ENCODE measurements at regions not wholly inside any gene's neighbourhood (a gene's known extent, or its start where the extent isn't known, plus 50 kb on each side); places are given as distances from the start of the nearest gene placed in this dataset.

DNA sequence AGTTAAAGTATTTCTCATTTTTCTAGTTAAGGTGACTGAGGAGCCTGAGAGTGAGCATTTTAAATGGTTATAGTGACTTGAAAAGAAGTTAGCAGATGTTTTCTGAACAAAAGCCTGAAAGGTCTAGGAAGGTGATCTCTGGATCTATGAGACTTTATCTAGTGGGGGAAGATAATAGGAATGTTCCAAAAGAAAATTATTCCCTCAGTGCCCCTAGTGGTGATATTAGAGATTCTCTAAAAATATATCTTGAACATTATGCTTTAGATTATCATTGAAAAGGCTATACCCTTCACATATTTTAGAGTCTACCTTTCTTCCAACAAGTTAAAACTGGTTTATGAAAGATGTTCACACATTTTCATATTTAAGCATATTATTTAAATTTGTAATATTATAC, 69.0 kb upstream of the SPANXN1 start:
- no peak for DNase-seq

DNA sequence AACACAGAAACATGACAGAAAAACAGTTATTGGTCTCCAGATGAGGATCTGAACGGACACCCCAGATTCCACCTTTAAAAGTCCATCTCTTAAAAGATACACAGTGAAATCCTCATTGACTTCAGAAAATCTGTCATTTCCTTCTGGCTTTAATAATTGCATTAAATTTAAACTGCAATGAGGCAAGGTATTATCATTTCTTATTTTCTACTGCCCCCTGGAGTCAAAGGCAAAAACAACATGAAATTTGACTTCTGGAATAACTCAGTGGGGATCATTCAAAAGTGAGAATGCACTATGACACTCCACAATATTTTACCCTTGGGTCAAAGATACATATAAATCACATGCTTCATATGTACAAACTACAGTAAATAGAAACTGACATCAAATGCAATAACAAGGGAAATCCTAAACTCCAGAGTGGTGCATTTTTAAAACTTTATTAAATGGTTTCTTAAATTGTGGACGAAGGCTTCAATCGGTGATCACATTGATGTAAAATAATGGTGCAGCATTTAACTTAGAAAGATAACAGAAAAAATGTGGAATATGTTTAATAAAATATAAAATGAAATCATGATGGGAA, 56.4 kb upstream of the SPANXN1 start:
- DNase-seq: peak; percentile 3
